ENCODE measurements at regions not wholly inside any gene's neighbourhood (a gene's known extent, or its start where the extent isn't known, plus 50 kb on each side); places are given as distances from the start of the nearest gene placed in this dataset.

GRCh38 chr11:96763244-96763643 lies 373.4 kb downstream of the JRKL start:
- no peak for DNase-seq (ENCODE audit: low read depth, low spot score)
- H3K4me3 ChIP-seq (ENCODE audit: low read depth, low read length) = no peak overlapping the region
- ChIA-PET POLR2A (no interaction called here), CTCF (no interaction called here)
- TF ChIP-seq, protein P1, sequence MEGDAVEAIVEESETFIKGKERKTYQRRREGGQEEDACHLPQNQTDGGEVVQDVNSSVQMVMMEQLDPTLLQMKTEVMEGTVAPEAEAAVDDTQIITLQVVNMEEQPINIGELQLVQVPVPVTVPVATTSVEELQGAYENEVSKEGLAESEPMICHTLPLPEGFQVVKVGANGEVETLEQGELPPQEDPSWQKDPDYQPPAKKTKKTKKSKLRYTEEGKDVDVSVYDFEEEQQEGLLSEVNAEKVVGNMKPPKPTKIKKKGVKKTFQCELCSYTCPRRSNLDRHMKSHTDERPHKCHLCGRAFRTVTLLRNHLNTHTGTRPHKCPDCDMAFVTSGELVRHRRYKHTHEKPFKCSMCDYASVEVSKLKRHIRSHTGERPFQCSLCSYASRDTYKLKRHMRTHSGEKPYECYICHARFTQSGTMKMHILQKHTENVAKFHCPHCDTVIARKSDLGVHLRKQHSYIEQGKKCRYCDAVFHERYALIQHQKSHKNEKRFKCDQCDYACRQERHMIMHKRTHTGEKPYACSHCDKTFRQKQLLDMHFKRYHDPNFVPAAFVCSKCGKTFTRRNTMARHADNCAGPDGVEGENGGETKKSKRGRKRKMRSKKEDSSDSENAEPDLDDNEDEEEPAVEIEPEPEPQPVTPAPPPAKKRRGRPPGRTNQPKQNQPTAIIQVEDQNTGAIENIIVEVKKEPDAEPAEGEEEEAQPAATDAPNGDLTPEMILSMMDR (IDR thresholded peaks at IDR 0.05; ENCODE audit: insufficient read depth, low read length, missing control alignments) = no peak

DNA sequence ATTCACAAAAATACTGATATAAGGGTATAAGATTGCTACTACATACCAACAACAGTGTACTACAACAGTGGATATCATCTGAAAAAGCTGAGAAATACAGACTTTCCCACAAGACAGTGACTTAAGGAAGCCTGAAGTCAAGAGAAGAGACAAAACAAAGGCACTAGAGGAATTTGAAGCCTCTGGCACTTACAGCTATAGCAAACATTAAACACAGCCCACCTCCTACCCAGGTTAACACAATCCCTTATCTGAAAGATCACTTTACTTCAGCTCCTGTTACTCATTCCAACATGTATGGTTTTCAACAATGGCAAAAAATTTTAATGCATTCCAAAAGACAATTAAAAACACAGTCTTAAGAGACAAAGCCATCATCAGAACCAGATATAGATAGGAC lies 388.5 kb downstream of the JRKL start:
- ChIA-PET CTCF (no interaction called here), POLR2A (no interaction called here)
- H3K4me3 ChIP-seq (ENCODE audit: low read depth, low read length) = no peak overlapping the region
- no peak for DNase-seq (ENCODE audit: low read depth, low spot score)
- TF ChIP-seq, protein P1 (IDR thresholded peaks at IDR 0.05; ENCODE audit: insufficient read depth, low read length, missing control alignments) = no peak

DNA sequence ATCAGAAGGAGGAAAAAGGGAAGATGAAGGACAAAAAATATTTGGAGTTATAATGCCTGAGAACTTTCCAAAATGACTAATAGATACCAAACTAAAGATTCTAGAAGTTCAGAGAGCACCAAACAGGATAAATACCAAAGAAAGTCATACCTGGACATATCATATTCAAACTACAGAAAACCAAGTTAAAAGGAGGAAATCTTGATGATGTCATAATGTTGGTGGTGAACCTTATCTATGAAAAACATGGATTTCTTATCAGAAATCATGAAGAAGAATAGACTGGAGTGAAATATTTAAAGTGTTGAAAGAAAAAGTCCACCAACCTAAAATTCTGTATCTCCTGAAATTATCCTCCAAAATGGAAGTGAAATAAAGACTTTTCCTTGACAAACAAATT lies 389.2 kb downstream of the JRKL start:
- POLR2A ChIA-PET = no interaction called here
- H3K4me3 ChIP-seq (ENCODE audit: low read depth, low read length) = no peak overlapping the region
- TF ChIP-seq, protein P1 (IDR thresholded peaks at IDR 0.05; ENCODE audit: insufficient read depth, low read length, missing control alignments) = no peak
- no peak for DNase-seq (ENCODE audit: low read depth, low spot score)
- CTCF ChIA-PET = no interaction called here

- TF ChIP-seq, protein P1 (IDR thresholded peaks at IDR 0.05; ENCODE audit: insufficient read depth, low read length, missing control alignments) = no peak
- POLR2A ChIA-PET = no interaction called here
- no peak for DNase-seq (ENCODE audit: low read depth, low spot score)
- H3K4me3 ChIP-seq (ENCODE audit: low read depth, low read length) = no peak overlapping the region
- CTCF ChIA-PET = no interaction called here
Measured at GRCh38 chr11:96781082-96781481, 391.3 kb downstream of the JRKL start.

DNA sequence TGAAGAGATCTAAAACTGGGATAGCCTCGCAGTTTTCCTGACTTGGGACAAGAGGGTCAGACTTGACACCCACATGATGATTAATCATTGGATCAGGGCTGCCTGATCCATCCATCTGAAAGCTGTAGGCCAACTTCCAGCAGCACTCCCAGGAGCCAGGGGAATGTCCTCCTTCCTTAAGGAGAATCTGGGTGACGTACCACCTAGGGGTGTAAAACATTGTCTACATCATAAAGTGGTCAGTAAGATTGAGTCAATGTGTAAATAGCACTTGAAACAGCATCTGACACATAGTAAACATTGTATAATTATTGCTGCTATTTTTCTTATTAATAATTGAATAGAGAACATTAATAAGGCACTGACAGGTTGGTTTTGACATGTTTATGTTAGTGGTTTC lies 392.8 kb downstream of the JRKL start:
- DNase-seq (ENCODE audit: low read depth, low spot score) = no peak
- POLR2A ChIA-PET = no interaction called here
- no peak overlapping the region for H3K4me3 ChIP-seq (ENCODE audit: low read depth, low read length)
- CTCF ChIA-PET = no interaction called here
- TF ChIP-seq, protein P1 (IDR thresholded peaks at IDR 0.05; ENCODE audit: insufficient read depth, low read length, missing control alignments) = no peak

- TF ChIP-seq, protein P1 (IDR thresholded peaks at IDR 0.05; ENCODE audit: insufficient read depth, low read length, missing control alignments) = no peak
- DNase-seq (ENCODE audit: low read depth, low spot score) = no peak
- CTCF ChIA-PET = no interaction called here
- POLR2A ChIA-PET = no interaction called here
- no peak overlapping the region for H3K4me3 ChIP-seq (ENCODE audit: low read depth, low read length)
Measured at GRCh38 chr11:96783311-96783710, 393.5 kb downstream of the JRKL start.
